ENCODE measurements at regions not wholly inside any gene's neighbourhood (a gene's known extent, or its start where the extent isn't known, plus 50 kb on each side); places are given as distances from the start of the nearest gene placed in this dataset.
A peak's percentile ranks its signal among the peaks of the same experiment; 100 is the strongest.

GRCh38 chr1:24987875-24988557 lies 57.9 kb upstream of the RUNX3 start:
- peaks cover 3 to 80% (median 31%) of the 10 kb centered on the region in 6 donors for H3K4me1 ChIP-seq
- no peak overlapping the region for H3K4me3 ChIP-seq
- H3K27me3 ChIP-seq (replicated peaks in 1 of 7), result peaks cover 0 to 12% (median 0%) of the 10 kb centered on the region in 7 donors
- TF ChIP-seq CTCF (IDR thresholded peaks at IDR 0.05 in 8 of 11, conservative IDR thresholded peaks at IDR 0.05 in 3 of 11) (no peak), POLR2AphosphoS5 (IDR thresholded peaks at IDR 0.05) (no peak), POLR2A (IDR thresholded peaks at IDR 0.05) (no peak)
- no peaks in the 10 kb centered on the region for H3K36me3 ChIP-seq
- peak; percentile 55 for DNase-seq
- H3K27ac ChIP-seq, result no peak overlapping the region
- intact Hi-C loops (cut with DNase I; ENCODE audit: low total_unique reads), result no loop called here
- H3K9me3 ChIP-seq, result peaks cover 0 to 4% (median 0%) of the 10 kb centered on the region in 8 donors
- 59 to 76% (median 71%) methylated on average over 5 of the region's 5 CpGs for WGBS, 5 donors

GRCh38 chr1:24987424-24987823 lies 57.3 kb upstream of the RUNX3 start:
- peaks cover 0 to 12% (median 0%) of the 10 kb centered on the region in 7 donors for H3K27me3 ChIP-seq (replicated peaks in 1 of 7)
- DNase-seq, result peak; percentile 47
- no peak overlapping the region for H3K4me3 ChIP-seq
- peaks cover 0 to 4% (median 0%) of the 10 kb centered on the region in 8 donors for H3K9me3 ChIP-seq
- intact Hi-C loops (cut with DNase I; ENCODE audit: low total_unique reads), result no loop called here
- H3K27ac ChIP-seq, result no peak overlapping the region
- H3K4me1 ChIP-seq, result peaks cover 3 to 74% (median 28%) of the 10 kb centered on the region in 6 donors
- 96 to 98% (median 96%) methylated on average over 11 of the region's 11 CpGs for WGBS, 5 donors
- no peaks in the 10 kb centered on the region for H3K36me3 ChIP-seq
- TF ChIP-seq POLR2A (IDR thresholded peaks at IDR 0.05) (no peak), POLR2AphosphoS5 (IDR thresholded peaks at IDR 0.05) (no peak), CTCF (IDR thresholded peaks at IDR 0.05 in 8 of 11, conservative IDR thresholded peaks at IDR 0.05 in 3 of 11) (no peak)

GRCh38 chr1:24986372-24986965 lies 56.4 kb upstream of the RUNX3 start:
- H3K36me3 ChIP-seq, result no peaks in the 10 kb centered on the region
- WGBS, 5 donors, result 68 to 76% (median 70%) methylated on average over 2 of the region's 2 CpGs
- H3K27ac ChIP-seq, result no peak overlapping the region
- H3K4me3 ChIP-seq, result no peak overlapping the region
- TF ChIP-seq POLR2AphosphoS5 (IDR thresholded peaks at IDR 0.05) (no peak), CTCF (IDR thresholded peaks at IDR 0.05 in 8 of 11, conservative IDR thresholded peaks at IDR 0.05 in 3 of 11) (no peak), POLR2A (IDR thresholded peaks at IDR 0.05) (no peak)
- peak; percentile 28 for DNase-seq
- peaks cover 0 to 12% (median 0%) of the 10 kb centered on the region in 7 donors for H3K27me3 ChIP-seq (replicated peaks in 1 of 7)
- intact Hi-C loops (cut with DNase I; ENCODE audit: low total_unique reads), result no loop called here
- peaks cover 3 to 70% (median 18%) of the 10 kb centered on the region in 6 donors for H3K4me1 ChIP-seq
- H3K9me3 ChIP-seq, result no peaks in the 10 kb centered on the region

- H3K27me3 ChIP-seq (replicated peaks in 1 of 7), result peaks cover 0 to 7% (median 0%) of the 10 kb centered on the region in 7 donors
- H3K36me3 ChIP-seq, result no peaks in the 10 kb centered on the region
- intact Hi-C loops (cut with DNase I; ENCODE audit: low total_unique reads), result no loop called here
- 86 to 97% (median 90%) methylated on average over 3 of the region's 3 CpGs for WGBS, 5 donors
- TF ChIP-seq CTCF (IDR thresholded peaks at IDR 0.05 in 8 of 11, conservative IDR thresholded peaks at IDR 0.05 in 3 of 11) (no peak), POLR2AphosphoS5 (IDR thresholded peaks at IDR 0.05) (no peak), POLR2A (IDR thresholded peaks at IDR 0.05) (no peak)
- no peak overlapping the region for H3K27ac ChIP-seq
- peaks cover 3 to 68% (median 18%) of the 10 kb centered on the region in 6 donors for H3K4me1 ChIP-seq
- H3K4me3 ChIP-seq, result no peak overlapping the region
- no peaks in the 10 kb centered on the region for H3K9me3 ChIP-seq
- no peak for DNase-seq
Observed at GRCh38 chr1:24985737-24986136, 55.7 kb upstream of the RUNX3 start.

Measured in spleen (tissue), 11 donors.